CD14-positive monocyte (primary cell): ENCODE measurements at regions not wholly inside any gene's neighbourhood (a gene's known extent, or its start where the extent isn't known, plus 50 kb on each side); places are given as distances from the start of the nearest gene placed in this dataset.

Experiments used
- DNase-seq, 3 donors: peaks; one replicate each; pipeline ENCODE4 v3.0.0-alpha.2; 2011 to 2022
- H2AFZ ChIP-seq: 2 replicates; pipeline ENCODE4 v1.6.0; 2012; ENCODE audit warnings: mild to moderate bottlenecking, low read depth, low read length, inconsistent platforms; ENCODE audit not compliant: insufficient read depth, poor library complexity, severe bottlenecking
- H3K27ac ChIP-seq, 2 donors: 1 replicate in 1 of 2; 2 replicates in 1 of 2; pipeline ENCODE4 v1.5.1; 2012 to 2013; ENCODE audit warnings: low read length in 2 of 2, control low read depth in 1 of 2, inconsistent platforms in 1 of 2, low read depth in 1 of 2, mild to moderate bottlenecking in 1 of 2
- H3K27me3 ChIP-seq, 2 donors: one replicate each; pipeline versions ENCODE4 v1.6.0 to v1.6.1; 2011 to 2013; ENCODE audit warnings: low read length in 2 of 2; ENCODE audit not compliant: control insufficient read depth in 2 of 2, insufficient read depth in 2 of 2
- H3K36me3 ChIP-seq, 2 donors: replicated peaks in 1 of 2; 1 replicate in 1 of 2; 2 replicates in 1 of 2; pipeline versions ENCODE4 v1.5.1 to v1.6.1; 2012 to 2013; ENCODE audit warnings: low read length in 2 of 2, control low read depth in 1 of 2, inconsistent platforms in 1 of 2, mild to moderate bottlenecking in 1 of 2; ENCODE audit not compliant: insufficient read depth in 2 of 2, control insufficient read depth in 1 of 2
- H3K4me1 ChIP-seq, 2 donors: 1 replicate in 1 of 2; 2 replicates in 1 of 2; pipeline versions ENCODE4 v1.5.1 to v1.6.1; 2012 to 2013; ENCODE audit warnings: low read length in 2 of 2, control low read depth in 1 of 2, inconsistent platforms in 1 of 2, mild to moderate bottlenecking in 1 of 2, moderate library complexity in 1 of 2; ENCODE audit not compliant: insufficient read depth in 2 of 2, control insufficient read depth in 1 of 2
- H3K4me2 ChIP-seq: replicated peaks from 2 replicates; pipeline ENCODE3; 2012; ENCODE audit warnings: low read length, moderate library complexity, mild to moderate bottlenecking; ENCODE audit not compliant: poor library complexity, severe bottlenecking; ENCODE audit errors: extremely low read depth
- H3K4me3 ChIP-seq, 3 experiments: fragments of 200-600 bp in 1 of 3; sonication (generic) in 1 of 3; replicated peaks in 1 of 3; 1 replicate in 2 of 3; 2 replicates in 1 of 3; pipeline ENCODE4 v1.5.1; 2011 to 2013; ENCODE audit warnings: low read length in 3 of 3, mild to moderate bottlenecking in 3 of 3, control low read depth in 2 of 3, low read depth in 2 of 3, inconsistent platforms in 1 of 3, moderate library complexity in 1 of 3
- H3K79me2 ChIP-seq: 2 replicates; pipeline ENCODE4 v1.6.0; 2012; ENCODE audit warnings: mild to moderate bottlenecking, control low read depth, inconsistent platforms, low read length, moderate library complexity; ENCODE audit not compliant: insufficient read depth
- H3K9ac ChIP-seq: 2 replicates; pipeline ENCODE4 v1.6.0; 2017; ENCODE audit warnings: low read length, mild to moderate bottlenecking; ENCODE audit not compliant: insufficient read depth, poor library complexity, severe bottlenecking
- H3K9me3 ChIP-seq, 2 donors: replicated peaks in 1 of 2; 1 replicate in 1 of 2; 2 replicates in 1 of 2; pipeline versions ENCODE4 v1.5.1 to v1.6.1; 2012 to 2013; ENCODE audit warnings: low read length in 2 of 2, control low read depth in 1 of 2; ENCODE audit not compliant: control insufficient read depth in 1 of 2, insufficient read depth in 1 of 2
- H4K20me1 ChIP-seq: 2 replicates; pipeline ENCODE4 v1.6.0; 2012; ENCODE audit warnings: mild to moderate bottlenecking, low read length, control low read depth, moderate library complexity; ENCODE audit not compliant: insufficient read depth
- H3K27ac Mint-ChIP-seq, 7 donors: one replicate each; pipeline ENCODE4 v1.8.0; 2020; ENCODE audit warnings: mild to moderate bottlenecking in 7 of 7, mixed read lengths in 7 of 7, moderate library complexity in 6 of 7, inconsistent platforms in 2 of 7
- H3K27me3 Mint-ChIP-seq, 3 donors: one replicate each; pipeline ENCODE4 v1.8.0; 2021 to 2022; ENCODE audit warnings: low read depth in 3 of 3, mild to moderate bottlenecking in 3 of 3, mixed read lengths in 3 of 3, moderate library complexity in 3 of 3, inconsistent platforms in 1 of 3
- H3K36me3 Mint-ChIP-seq, 2 donors: one replicate each; pipeline ENCODE4 v1.8.0; 2020; ENCODE audit warnings: mixed read lengths in 2 of 2, inconsistent platforms in 1 of 2, mild to moderate bottlenecking in 1 of 2
- H3K4me1 Mint-ChIP-seq: one replicate; pipeline ENCODE4 v1.8.0; 2020; ENCODE audit warnings: mild to moderate bottlenecking, mixed read lengths
- H3K4me3 Mint-ChIP-seq, 2 donors: one replicate each; pipeline ENCODE4 v1.8.0; 2020; ENCODE audit warnings: mild to moderate bottlenecking in 2 of 2, mixed read lengths in 2 of 2, moderate library complexity in 1 of 2
- H3K9me3 Mint-ChIP-seq, 7 donors: one replicate each; pipeline ENCODE4 v1.8.0; 2020 to 2022; ENCODE audit warnings: mixed read lengths in 7 of 7, mild to moderate bottlenecking in 6 of 7, moderate library complexity in 6 of 7, inconsistent platforms in 2 of 7
- WGBS: methylation state at CpG from one replicate; pipeline ENCODE4 v1.1.5; 2013; ENCODE audit warnings: missing lambda C conversion rate; ENCODE audit not compliant: insufficient coverage; 5-methylcytosine and 5-hydroxymethylcytosine counted together
- intact Hi-C, 2 donors: fragments of 100-400 bp; cut with micrococcal nuclease; formaldehyde crosslinking; loops; one replicate each; pipeline versions ENCODE4 v1.15.0 to v1.15.1; 2023
- TF ChIP-seq, protein P1 (sequence below): fragments of 200-600 bp; IDR thresholded peaks from one replicate; pipeline ENCODE4 v1.8.0; 2022; ENCODE audit warnings: antibody characterized with exemption, mild to moderate bottlenecking

DNA sequence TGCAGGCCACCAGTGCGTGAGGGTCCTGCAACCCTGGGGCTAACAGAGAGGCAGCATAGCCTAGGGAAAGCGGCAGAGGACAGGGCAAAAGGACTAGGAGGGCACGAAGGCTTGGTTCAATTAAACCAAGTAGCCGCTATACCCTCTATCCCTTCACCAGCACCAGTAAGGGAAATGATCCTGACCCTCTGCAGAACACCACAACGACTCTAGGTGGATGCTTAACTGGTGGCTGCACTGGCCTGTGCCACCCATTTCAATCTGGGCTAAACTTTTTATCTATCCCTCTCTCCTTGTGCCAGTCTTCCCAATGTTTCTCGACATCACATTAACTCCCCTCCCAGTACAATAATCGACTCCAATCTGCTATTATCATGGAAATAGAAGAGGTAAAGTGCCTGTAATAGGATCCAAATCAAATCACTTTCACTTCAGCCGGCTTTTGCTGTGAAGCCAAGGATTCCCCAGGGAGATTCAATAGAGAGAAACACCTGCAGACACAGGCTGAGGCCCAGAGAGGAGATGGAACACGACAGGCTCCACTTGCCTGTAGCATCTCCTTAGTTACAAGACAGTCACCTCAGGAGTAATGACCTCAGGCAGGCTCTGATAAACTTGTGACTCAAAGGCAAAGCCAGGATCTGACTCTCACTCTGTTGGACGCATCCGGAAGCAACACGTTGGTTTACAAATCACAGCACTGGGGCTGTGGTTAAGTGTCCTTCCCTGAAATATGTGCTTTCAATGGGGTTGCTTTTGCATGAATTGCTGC lies 791.6 kb upstream of the ARRDC4 start:
- Mint-ChIP-seq H3K27ac (no peak overlapping the region), H3K4me1 (no peaks in the 10 kb centered on the region), H3K36me3 (no peaks in the 10 kb centered on the region), H3K27me3 (peaks cover 0 to 3% (median 2%) of the 10 kb centered on the region in 3 donors), H3K9me3 (peaks cover 0 to 8% (median 1%) of the 10 kb centered on the region in 7 donors), H3K4me3 (no peak overlapping the region)
- DNase-seq = no peak
- Histone ChIP-seq H3K4me3 (no peak overlapping the region), H3K79me2 (no peaks in the 10 kb centered on the region), H3K36me3 (no peaks in the 10 kb centered on the region), H3K9ac (no peak overlapping the region), H3K4me1 (no peaks in the 10 kb centered on the region), H3K4me2 (no peak overlapping the region), H3K27ac (no peak overlapping the region), H4K20me1 (no peaks in the 10 kb centered on the region), H3K9me3 (peaks cover 0 to 4% of the 10 kb centered on the region in 2 donors), H3K27me3 (no peaks in the 10 kb centered on the region), H2AFZ (no peak overlapping the region)
- TF ChIP-seq, protein P1, sequence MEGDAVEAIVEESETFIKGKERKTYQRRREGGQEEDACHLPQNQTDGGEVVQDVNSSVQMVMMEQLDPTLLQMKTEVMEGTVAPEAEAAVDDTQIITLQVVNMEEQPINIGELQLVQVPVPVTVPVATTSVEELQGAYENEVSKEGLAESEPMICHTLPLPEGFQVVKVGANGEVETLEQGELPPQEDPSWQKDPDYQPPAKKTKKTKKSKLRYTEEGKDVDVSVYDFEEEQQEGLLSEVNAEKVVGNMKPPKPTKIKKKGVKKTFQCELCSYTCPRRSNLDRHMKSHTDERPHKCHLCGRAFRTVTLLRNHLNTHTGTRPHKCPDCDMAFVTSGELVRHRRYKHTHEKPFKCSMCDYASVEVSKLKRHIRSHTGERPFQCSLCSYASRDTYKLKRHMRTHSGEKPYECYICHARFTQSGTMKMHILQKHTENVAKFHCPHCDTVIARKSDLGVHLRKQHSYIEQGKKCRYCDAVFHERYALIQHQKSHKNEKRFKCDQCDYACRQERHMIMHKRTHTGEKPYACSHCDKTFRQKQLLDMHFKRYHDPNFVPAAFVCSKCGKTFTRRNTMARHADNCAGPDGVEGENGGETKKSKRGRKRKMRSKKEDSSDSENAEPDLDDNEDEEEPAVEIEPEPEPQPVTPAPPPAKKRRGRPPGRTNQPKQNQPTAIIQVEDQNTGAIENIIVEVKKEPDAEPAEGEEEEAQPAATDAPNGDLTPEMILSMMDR = no peak
- intact Hi-C loops = no loop called here
- WGBS = 82% methylated on average over 9 of the region's 12 CpGs

GRCh38 chr15:97171556-97171955 lies 788.9 kb upstream of the ARRDC4 start:
- Mint-ChIP-seq H3K36me3 (no peaks in the 10 kb centered on the region), H3K4me3 (no peak overlapping the region), H3K4me1 (no peaks in the 10 kb centered on the region), H3K27ac (no peak overlapping the region), H3K9me3 (peaks cover 0 to 6% (median 1%) of the 10 kb centered on the region in 7 donors), H3K27me3 (peaks cover 0 to 3% (median 0%) of the 10 kb centered on the region in 3 donors)
- Histone ChIP-seq H2AFZ (no peak overlapping the region), H3K9ac (no peak overlapping the region), H3K4me3 (no peak overlapping the region), H3K79me2 (no peaks in the 10 kb centered on the region), H3K27ac (no peak overlapping the region), H3K4me1 (no peaks in the 10 kb centered on the region), H3K9me3 (peaks cover 0 to 4% of the 10 kb centered on the region in 2 donors), H3K36me3 (no peaks in the 10 kb centered on the region), H3K27me3 (no peaks in the 10 kb centered on the region), H3K4me2 (no peak overlapping the region), H4K20me1 (no peaks in the 10 kb centered on the region)
- TF ChIP-seq, protein P1 = no peak
- no peak for DNase-seq
- WGBS = 98% methylated on average over 9 of the region's 10 CpGs
- intact Hi-C loops = no loop called here
